ENCODE measurements at regions not wholly inside any gene's neighbourhood (a gene's known extent, or its start where the extent isn't known, plus 50 kb on each side); places are given as distances from the start of the nearest gene placed in this dataset.

DNA sequence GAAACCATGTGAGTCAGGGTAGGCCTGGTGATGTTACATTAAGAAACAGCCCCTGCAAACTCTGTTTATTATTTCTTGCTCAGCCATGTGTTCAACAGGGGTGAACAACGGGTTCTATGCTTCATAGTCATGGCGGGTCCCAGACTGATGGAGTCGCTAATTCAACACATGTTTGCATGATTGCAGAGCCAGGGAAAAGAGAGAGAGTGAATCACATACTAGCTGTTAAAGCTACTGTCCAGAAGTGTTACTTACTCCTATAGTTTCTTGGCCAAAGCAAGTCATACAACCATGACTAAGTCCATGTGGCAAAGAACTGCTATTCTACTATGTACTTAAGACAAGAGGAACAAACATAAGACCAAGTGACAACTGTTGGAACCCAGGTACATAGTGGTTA lies 241.2 kb upstream of the SKOR2 start:
- no peak overlapping the region for H3K4me3 ChIP-seq
- H3K9ac ChIP-seq (ENCODE audit: insufficient read depth in 1 of 2, low read length in 2 of 2), result no peak overlapping the region
- TF ChIP-seq CTCF (IDR thresholded peaks at IDR 0.05; ENCODE audit: control extremely low read depth, extremely low read depth), result no peak
- no peaks in the 10 kb centered on the region for H3K36me3 ChIP-seq (ENCODE audit: control insufficient read depth in 4 of 4, insufficient read depth in 4 of 4, low read length in 4 of 4)
- 87 to 94% methylated on average over 3 of the region's 3 CpGs for WGBS, 2 donors
- H3K27ac ChIP-seq (ENCODE audit: low read depth in 1 of 2, low read length in 1 of 2), result no peak overlapping the region
- no peaks in the 10 kb centered on the region for H3K27me3 ChIP-seq (ENCODE audit: control insufficient read depth in 3 of 3, insufficient read depth in 3 of 3, low read length in 2 of 3)
- no peaks in the 10 kb centered on the region for H3K9me3 ChIP-seq (ENCODE audit: control insufficient read depth in 4 of 4, insufficient read depth in 3 of 4, low read length in 3 of 4)
- H3K4me1 ChIP-seq (ENCODE audit: control insufficient read depth in 5 of 5, insufficient read depth in 5 of 5, low read length in 5 of 5), result no peaks in the 10 kb centered on the region
- DNase-seq, result no peak
- no peak for ATAC-seq (ENCODE audit: insufficient read depth, low FRiP score)

DNA sequence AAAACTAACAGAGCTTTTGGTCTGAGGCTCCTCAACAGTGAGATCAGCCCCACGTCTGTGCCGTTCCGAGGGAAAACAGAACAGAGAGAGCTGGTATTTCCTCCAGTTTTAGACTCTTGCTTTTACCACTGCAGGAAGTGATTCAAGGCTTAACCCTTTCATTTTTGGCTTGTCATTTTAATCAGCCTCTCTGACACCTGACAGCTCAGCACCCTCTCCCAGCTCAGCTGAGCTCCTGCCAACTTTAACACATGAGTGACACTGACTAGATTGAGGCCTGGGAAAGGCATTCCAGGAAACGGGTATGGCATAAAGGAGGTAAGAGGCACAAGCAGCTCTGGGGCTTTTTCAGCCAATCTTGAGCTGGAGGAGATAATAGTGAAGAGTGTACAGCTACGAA lies 239.4 kb upstream of the SKOR2 start:
- Histone ChIP-seq H3K27ac (ENCODE audit: low read depth in 1 of 2, low read length in 1 of 2) (no peak overlapping the region), H3K36me3 (ENCODE audit: control insufficient read depth in 4 of 4, insufficient read depth in 4 of 4, low read length in 4 of 4) (no peaks in the 10 kb centered on the region), H3K4me1 (ENCODE audit: control insufficient read depth in 5 of 5, insufficient read depth in 5 of 5, low read length in 5 of 5) (no peaks in the 10 kb centered on the region), H3K9ac (ENCODE audit: insufficient read depth in 1 of 2, low read length in 2 of 2) (no peak overlapping the region), H3K9me3 (ENCODE audit: control insufficient read depth in 4 of 4, insufficient read depth in 3 of 4, low read length in 3 of 4) (no peaks in the 10 kb centered on the region), H3K27me3 (ENCODE audit: control insufficient read depth in 3 of 3, insufficient read depth in 3 of 3, low read length in 2 of 3) (no peaks in the 10 kb centered on the region), H3K4me3 (no peak overlapping the region)
- DNase-seq (no peak), ATAC-seq (ENCODE audit: insufficient read depth, low FRiP score) (no peak)
- TF ChIP-seq CTCF (IDR thresholded peaks at IDR 0.05; ENCODE audit: control extremely low read depth, extremely low read depth), result no peak
- WGBS, 2 donors, result 25 to 31% methylated on average over 5 of the region's 5 CpGs

DNA sequence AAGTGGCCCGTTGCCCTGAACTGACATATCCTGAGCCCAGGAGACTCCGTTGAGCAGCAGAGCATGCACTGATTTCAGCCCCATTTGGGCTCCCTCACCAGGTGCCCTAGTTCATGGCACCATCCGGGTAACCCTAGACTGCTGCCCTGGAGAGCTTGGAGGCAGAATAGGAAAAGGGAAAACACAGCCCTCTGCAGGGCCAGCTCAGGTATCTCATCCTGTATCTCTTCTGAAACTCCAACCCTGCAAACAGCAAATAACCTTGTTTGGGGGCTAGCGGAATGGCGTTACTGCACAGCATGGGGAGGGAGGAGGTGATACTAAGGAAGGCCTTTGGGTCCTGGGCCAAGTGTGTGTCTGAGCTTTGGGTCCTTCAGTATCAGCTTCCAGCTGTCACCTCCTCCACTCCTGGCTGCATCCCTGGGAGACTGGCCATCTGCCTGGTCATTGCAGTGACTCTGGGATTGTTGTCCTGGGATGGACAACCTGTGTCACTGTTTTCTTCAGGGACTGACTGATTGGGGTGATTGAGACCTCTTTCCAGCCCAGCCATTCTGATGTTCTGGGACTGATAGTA lies 233.8 kb upstream of the SKOR2 start:
- DNase-seq (no peak), ATAC-seq (ENCODE audit: insufficient read depth, low FRiP score) (no peak)
- no peaks in the 10 kb centered on the region for H3K27me3 ChIP-seq (ENCODE audit: control insufficient read depth in 3 of 3, insufficient read depth in 3 of 3, low read length in 2 of 3)
- WGBS, 2 donors, result 70 to 74% methylated on average over 5 of the region's 5 CpGs
- no peaks in the 10 kb centered on the region for H3K36me3 ChIP-seq (ENCODE audit: control insufficient read depth in 4 of 4, insufficient read depth in 4 of 4, low read length in 4 of 4)
- no peak overlapping the region for H3K4me3 ChIP-seq
- no peak overlapping the region for H3K27ac ChIP-seq (ENCODE audit: low read depth in 1 of 2, low read length in 1 of 2)
- H3K4me1 ChIP-seq (ENCODE audit: control insufficient read depth in 5 of 5, insufficient read depth in 5 of 5, low read length in 5 of 5), result peaks cover 0 to 2% (median 0%) of the 10 kb centered on the region in 5 donors
- H3K9me3 ChIP-seq (ENCODE audit: control insufficient read depth in 4 of 4, insufficient read depth in 3 of 4, low read length in 3 of 4), result peaks cover 0 to 2% (median 0%) of the 10 kb centered on the region in 4 donors
- no peak for TF ChIP-seq CTCF (IDR thresholded peaks at IDR 0.05; ENCODE audit: control extremely low read depth, extremely low read depth)
- no peak overlapping the region for H3K9ac ChIP-seq (ENCODE audit: insufficient read depth in 1 of 2, low read length in 2 of 2)

GRCh38 chr18:47484068-47484467 lies 232.6 kb upstream of the SKOR2 start:
- Histone ChIP-seq H3K9ac (ENCODE audit: insufficient read depth in 1 of 2, low read length in 2 of 2) (no peak overlapping the region), H3K36me3 (ENCODE audit: control insufficient read depth in 4 of 4, insufficient read depth in 4 of 4, low read length in 4 of 4) (no peaks in the 10 kb centered on the region), H3K4me3 (no peak overlapping the region), H3K27me3 (ENCODE audit: control insufficient read depth in 3 of 3, insufficient read depth in 3 of 3, low read length in 2 of 3) (no peaks in the 10 kb centered on the region), H3K4me1 (ENCODE audit: control insufficient read depth in 5 of 5, insufficient read depth in 5 of 5, low read length in 5 of 5) (peaks cover 0 to 2% (median 0%) of the 10 kb centered on the region in 5 donors), H3K9me3 (ENCODE audit: control insufficient read depth in 4 of 4, insufficient read depth in 3 of 4, low read length in 3 of 4) (peaks cover 0 to 2% (median 0%) of the 10 kb centered on the region in 4 donors), H3K27ac (ENCODE audit: low read depth in 1 of 2, low read length in 1 of 2) (no peak overlapping the region)
- DNase-seq (no peak), ATAC-seq (ENCODE audit: insufficient read depth, low FRiP score) (no peak)
- WGBS, 2 donors, result 59 to 71% methylated on average over 2 of the region's 2 CpGs
- no peak for TF ChIP-seq CTCF (IDR thresholded peaks at IDR 0.05; ENCODE audit: control extremely low read depth, extremely low read depth)

Data from lung (tissue), 11 donors.